GM21528 (cell line): ENCODE measurements at regions not wholly inside any gene's neighbourhood (a gene's known extent, or its start where the extent isn't known, plus 50 kb on each side); places are given as distances from the start of the nearest gene placed in this dataset.
"Not testable (repeated sequence)": the region's sequence is repeated elsewhere in the genome, so short reads cannot be mapped to it uniquely, and the experiment has no call there.

Source experiments
- ATAC-seq: cut with Tn5 transposase; IDR thresholded peaks from one replicate; pipeline ENCODE4 v1.9.1; 2021; ENCODE audit warnings: mild to moderate bottlenecking, moderate library complexity; ENCODE audit not compliant: unreplicated experiment, low FRiP score

DNA sequence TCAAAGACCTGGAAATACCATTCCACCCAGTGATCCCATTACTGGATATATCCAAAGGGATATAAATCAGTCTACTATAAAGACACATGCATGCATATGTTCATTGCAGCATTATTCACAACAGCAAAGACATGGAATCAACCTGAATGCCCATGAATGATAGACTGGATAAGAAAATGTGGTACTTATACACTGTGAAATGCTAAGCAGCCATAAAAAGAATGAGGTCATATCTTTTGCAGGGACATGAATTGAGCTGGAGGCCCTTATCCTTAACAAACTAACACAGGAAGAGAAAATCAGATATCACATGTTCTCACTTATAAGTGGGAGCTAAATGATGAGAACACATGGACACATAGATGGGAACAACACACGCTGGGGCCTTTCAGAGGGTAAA, 174.0 kb upstream of the GIMD1 start:
- ATAC-seq: not testable (repeated sequence)

DNA sequence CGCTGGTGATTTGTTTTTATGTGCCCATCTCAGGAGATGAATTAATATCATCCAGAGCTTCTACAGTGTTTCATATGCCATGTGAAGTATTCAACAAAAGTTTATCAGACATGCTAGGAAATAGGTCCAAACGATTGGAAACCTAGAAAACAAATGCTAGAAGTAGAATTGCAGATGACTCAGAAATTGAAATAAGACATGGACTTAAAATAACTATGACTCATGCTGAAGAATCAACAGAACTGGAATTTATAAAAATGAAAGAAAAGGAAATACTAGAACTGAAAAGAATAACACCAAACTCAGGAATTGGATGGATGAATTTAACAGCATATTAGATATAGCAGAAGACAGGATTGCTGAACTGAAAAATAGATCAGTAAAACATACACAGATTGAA, 172.7 kb upstream of the GIMD1 start:
- no peak for ATAC-seq

DNA sequence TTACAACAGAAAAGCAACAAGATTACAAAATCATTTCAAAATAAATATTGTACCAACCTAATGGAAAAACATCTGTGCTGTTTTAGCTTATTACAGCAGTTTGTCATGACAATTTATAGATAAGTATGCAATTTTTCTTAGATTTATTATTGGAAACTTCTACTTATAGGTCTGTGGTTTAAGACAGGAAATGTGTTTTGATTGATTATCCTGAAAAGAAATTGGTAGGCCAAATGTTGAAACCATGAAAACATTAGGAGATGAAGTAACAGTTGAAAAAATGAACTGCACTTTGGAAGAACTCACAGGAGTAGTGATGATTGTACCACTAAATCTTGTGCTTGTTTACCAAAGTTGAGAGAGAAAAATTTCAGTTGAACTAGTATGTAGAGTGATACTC, 162.2 kb upstream of the GIMD1 start:
- no peak for ATAC-seq

DNA sequence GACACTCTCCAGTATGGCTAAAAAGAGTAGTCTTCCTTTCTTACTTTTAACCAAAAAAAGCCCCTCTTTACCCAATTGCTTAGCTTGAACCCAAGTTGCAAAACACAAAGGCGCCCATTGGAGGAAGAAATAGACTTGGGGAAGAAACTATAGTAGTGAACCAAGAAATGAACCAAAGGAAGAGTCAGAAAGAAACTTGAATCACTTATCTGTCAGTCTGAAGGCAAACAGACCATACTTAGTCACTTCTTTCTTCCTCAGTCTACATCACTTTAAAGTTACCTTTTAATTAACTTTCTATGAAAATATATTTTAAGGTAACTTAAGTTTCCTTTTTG, 161.4 kb upstream of the GIMD1 start:
- ATAC-seq: no peak

DNA sequence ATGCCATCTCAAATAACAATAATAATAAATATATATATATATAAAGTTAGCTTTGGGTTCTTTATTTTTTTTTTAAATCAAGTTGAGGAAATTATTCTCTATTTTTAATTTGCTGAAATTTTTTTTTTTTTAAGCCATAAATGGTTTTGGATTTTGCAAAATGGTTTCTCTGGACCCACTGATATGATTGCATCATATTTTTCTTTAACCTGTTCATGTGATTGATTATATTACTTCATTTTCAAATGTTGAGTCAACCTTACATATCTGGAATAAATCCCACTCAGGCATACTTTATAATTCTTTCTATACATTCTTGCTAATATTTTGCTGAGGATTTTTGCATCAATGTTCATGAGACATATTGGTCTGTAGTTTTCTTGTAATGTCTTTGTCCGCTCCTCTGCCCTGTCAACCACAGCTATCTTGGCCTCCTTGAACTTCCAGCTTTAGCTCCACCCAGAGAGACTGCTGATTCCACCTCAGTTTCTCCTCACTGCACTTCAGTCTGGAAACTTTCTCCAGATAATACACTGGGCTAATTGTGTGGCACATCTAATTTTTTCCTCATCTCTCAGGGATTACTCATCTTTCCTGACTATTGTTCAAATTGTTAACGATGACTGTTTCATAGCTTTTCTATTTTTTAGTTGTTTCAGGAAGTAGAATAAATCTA, 160.9 kb upstream of the GIMD1 start:
- ATAC-seq: no peak

DNA sequence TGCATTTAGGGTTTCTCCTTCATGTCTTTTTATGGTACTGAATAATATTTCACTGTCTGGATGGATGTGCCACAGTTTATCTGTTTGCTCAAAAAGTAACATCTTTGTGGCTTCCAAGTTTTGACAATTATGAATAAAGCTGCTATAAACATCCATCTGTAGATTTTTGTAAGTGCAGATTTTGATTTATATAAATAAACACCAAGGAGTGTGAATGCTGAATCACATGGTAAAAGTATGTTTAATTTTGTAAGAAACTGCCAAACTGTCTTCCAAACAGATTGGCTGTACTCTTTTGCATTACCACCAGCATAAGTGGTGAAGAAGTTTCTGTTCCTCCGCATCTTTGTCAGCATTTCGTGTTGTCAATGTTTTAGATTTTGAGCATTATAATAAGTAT, 158.7 kb upstream of the GIMD1 start:
- no peak for ATAC-seq

DNA sequence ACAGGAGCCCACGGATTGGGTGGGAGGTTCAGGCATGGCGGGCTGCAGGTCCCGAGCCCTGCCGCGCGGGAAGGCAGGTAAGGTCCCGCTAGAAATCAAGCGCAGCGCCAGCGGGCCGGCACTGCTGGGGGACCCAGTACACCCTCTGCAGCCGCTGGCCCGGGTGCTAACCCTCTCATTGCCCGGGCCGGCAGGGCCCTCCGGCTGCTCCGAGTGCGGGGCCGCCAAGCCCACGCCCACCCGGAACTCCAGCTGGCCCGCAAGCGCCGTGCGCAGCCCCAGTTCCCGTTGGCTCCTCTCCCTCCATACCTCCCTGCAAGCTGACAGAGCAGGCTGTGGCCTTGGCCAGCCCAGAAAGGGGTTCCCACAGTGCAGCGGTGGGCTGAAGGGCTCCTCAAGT, 156.8 kb upstream of the GIMD1 start:
- ATAC-seq: not testable (repeated sequence)

DNA sequence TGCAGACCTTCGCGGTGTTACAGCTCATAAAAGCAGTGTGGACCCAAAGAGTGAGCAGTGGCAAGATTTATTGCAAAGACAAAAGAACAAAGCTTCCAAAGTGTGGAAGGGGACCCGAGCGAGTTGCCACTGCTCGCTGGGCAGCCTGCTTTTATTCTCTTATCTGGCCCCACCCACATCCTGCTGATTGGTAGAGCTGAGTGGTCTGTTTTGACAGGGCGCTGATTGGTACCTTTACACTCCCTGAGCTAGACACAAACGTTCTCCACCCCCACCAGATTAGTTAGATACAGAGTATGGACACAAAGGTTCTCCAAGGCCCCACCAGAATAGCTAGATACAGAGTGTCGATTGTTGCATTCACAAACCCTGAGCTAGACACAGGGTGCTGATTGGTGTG, 156.2 kb upstream of the GIMD1 start:
- not testable (repeated sequence) for ATAC-seq

DNA sequence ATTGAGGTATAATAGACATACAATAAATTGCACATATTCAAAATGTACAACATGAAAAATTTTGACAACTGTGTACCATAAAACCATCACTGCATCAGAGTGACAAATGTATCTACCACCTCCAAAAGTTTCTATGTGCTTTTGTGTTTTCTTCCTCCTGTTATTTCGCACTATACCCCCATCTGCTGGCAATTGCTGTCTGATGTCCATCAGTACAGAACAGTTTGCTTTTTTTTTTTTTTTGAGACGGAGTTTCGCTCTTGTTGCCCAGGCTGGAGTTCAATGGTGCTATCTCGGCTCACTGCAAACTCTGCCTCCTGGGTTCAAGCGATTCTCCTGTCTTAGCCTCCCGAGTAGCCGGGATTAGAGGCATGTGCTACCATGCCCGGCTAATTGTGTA, 154.3 kb upstream of the GIMD1 start:
- no peak for ATAC-seq

DNA sequence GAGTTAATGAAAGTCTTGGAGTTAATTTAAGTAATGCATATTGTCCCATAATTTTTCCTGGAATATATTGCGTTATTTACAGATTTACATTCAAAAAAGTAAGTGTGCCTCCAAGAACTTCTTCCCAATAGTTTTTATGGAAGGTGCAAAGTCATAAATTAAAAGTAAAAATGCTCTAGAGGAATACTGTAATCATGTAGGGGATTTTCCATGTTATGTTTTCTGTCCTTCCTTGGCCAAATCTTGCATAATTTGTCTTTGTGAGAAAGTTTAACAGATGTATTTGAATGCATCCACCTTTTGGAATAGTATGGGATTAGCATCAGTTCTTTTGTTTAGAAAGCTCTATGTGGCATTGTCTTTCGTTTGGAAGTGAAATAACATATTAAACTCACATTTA, 144.1 kb upstream of the GIMD1 start:
- no peak for ATAC-seq

DNA sequence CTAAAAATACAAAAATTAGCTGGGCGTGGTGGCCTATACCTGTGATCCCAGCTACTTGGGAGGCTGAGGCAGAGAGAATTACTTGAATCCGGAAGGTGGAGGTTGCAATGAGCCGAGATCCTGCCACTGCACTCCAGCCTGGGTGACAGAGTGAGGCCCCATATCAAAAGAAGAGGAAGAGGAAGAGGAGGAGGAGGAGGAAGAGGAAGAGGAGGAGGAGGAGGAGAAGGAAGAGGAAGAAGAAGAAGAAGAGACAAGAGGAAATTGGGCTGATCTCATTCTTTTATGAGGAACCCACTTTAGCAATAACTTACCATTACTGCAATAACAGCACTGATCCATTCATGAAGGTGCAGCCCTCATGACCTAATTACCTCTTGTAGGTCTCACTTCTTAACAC, 138.9 kb upstream of the GIMD1 start:
- ATAC-seq: no peak

DNA sequence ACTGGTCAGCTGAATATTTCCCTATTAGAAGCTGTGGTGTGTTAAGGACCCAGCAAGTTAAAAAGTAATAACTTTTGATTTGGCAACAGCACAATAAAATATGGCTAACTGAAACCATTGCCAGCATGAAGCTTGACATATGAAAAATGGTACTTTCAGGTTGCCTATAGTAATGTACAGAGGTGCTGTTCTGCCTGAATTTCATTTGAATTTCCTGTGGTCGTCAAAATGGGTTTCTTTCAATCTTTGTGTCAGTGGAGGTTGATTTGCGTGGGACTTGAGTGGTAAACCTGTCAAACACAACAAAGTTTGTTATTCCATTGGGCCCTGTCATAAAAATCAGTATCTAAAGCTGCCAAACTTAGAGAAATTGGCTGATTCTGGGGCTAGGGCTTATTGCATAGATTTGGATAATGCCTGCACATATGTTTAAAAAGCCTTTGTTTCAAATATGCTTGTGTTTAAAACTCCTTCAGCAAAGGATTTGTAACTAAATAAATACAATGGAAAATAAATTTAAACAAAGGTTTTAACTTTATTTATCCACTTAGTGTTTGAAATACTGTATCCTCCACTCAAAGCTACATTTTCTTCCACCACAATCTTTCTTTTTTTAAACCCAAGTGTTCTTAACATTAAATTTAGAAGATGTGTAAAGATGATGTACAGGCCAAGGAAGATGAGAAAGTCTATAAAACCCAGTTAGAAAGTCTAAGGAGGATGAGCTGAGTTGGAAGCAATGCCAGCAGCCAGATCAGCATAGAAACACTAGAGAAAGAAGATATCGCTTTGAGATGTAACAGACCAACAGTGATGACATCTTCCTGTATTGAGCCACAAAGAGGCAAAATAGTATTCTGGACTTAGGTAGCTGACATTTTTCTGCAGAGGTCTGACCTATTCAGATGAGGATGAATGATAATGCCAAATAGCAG, 134.8 kb upstream of the GIMD1 start:
- ATAC-seq: no peak

DNA sequence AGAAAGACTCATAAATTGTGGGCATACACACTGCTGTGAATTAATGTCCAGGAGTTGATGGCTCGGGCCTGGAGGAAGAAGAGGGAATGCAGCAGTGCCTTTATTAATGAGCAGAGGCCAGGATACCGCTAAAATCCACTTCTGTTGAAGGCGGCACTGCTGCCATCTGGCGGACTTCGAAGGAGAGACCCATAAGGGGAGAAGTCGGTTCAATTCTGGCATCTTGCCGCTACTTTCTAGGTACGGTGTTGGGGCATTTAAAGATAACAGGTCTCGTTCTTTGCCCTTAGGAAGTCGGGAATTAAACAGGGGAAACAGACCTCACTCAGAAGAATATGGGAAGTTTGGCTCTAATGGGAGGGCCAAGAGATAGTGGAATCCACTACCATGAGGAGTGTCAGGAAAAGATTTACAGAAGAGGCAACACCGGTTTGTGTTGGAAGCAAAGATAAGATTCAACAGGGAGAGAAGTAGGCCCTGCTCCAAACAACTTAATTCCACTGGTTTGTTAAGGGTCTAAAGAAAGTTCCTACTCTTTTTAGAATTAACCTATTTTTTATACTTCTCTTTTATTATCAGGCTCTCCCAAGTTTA, 133.6 kb upstream of the GIMD1 start:
- peak; percentile 86 for ATAC-seq

DNA sequence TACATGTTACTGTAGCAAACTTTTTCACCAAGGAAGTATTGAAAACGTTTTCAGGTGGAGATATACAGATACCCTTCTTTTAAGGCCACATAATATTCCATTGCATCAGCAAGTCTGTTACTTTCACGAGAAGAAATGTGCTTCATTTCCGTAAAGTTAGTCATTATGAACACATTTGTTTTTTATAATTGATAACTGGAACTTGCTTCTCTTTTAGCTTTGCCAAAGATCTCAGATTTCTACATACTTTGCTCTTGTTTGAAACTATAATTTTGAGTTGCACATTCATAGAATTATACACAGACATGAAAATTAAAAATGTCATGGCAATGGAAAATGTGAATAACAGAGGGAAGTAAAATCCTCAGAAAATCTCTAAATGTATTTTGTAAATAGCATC, 128.7 kb upstream of the GIMD1 start:
- ATAC-seq: no peak

DNA sequence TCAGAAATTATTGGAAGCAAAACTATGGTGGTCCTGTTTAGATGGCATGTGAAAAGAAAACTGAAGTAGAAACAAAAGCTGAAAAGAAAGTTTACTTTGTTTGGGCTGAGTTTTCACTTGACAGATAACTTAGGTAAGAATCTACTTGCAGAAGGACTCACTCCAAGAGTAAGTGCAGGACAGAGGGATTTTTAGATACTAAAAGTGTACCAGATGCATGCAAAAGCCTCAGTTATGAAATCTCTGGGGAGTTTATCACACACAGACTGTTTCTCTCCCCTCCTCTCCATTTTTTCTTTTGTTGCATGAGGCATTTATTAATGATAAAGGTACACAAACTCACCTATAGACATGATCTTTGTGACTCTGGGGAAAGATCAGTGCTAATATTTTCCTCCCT, 127.5 kb upstream of the GIMD1 start:
- no peak for ATAC-seq

DNA sequence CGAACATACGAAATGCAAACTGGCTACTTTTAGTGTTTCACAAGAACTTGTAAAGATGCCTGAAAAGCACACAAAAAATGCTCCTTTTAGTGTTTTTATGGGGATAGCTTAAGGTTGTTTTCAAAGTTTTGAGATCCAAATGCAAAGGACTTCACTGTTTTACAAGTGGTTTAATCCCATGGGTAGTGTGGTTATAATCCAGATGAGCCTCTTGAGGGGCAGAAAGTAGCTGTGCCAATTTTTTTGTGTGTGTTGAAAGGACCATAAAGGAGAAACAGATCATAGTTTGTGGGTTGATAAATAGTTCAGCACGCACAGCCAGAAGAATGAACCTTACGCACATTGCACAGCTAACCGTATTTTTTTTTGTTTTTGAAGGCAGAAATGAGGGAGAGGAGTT, 126.9 kb upstream of the GIMD1 start:
- no peak for ATAC-seq

DNA sequence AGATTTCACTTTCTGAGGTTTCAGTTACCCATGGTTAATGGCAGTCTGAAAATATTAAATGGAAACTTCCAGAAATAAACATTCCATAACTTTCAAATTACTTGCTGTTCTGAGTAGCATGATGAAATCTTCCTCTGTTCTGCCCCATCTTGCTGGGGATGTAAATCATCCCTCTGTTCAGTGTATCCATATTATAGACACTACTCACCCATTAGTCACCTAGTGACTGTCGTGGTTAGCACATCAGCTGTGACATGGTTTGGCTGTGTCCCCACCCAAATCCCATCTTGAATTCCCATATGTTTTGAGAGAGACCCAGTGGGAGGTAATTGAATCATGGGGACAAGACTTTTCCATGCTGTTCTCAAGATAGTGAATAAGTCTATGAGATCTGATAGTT, 125.5 kb upstream of the GIMD1 start:
- ATAC-seq: no peak

DNA sequence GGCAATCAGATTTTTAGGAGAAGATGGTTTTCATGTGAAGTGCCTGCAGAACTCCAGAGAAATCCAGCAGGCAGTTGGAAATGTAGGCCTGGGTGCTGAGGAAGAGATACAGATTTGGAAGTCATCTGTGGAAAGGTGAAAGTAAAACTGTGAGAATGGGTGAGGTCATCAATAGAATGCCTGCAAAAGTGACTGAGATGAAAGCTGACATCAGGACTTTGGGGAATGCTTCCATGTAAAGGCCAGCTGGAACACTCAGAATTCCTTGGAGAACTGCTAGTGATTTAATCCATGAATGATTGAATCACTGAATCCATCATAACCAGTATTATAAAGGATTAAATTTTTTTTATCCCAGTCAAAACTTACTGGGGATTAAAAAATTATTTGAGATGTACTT, 124.5 kb upstream of the GIMD1 start:
- ATAC-seq: no peak

DNA sequence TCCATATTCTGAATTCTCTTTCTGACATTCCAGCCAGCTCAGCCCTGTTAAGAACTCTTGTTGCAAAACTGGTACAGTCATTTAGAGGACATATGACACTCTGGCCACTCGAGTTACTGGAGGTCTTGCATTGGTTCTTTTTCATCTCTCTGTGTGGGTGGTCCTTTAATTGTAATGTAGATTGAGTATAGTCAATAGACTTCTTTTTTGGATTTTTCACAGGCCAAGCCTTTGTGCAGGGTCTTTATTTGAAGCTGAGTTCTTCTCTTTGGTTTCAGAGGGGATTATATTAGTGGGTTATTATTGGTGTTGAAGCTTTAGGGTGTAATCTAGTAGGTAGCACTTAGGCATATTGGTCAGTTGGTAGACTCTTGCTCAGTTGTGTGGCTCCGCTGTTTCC, 118.0 kb upstream of the GIMD1 start:
- no peak for ATAC-seq

DNA sequence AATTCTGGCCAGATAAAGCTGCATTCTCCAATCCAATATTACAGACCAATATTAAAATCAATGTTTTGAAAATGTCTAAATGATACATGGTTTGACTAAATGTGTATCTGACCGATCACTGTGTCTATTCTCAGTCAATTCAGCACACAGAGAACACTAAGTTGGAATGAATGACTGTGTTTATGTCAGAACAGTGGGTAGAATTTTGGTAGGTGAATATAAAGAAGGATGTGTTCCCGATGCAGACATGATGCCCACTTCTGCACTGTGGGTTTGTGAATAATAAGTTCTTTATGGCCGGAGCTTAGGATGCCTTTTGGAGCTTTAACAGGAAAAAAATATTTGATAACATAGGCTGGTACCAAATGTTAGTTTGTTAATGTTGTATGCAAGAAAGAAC, 113.2 kb upstream of the GIMD1 start:
- no peak for ATAC-seq

DNA sequence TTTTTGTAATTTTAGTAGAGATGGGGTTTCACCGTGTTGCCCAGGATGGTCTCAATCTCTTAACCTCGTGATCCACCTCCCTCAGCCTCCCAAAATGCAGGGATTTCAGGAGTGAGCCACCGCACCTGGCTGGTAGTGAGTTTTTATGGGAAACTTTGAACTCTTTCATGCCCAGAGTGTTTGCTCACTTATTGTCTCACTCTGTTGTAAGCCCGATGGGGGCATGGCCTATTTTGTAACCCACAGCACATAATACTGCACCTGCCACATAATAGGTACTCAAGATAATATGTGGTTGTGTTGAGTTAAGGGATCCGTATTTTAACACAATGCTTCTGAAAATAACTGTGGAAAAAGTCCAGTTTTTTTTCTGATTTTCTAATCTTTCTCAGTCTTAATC, 109.6 kb upstream of the GIMD1 start:
- ATAC-seq: no peak

DNA sequence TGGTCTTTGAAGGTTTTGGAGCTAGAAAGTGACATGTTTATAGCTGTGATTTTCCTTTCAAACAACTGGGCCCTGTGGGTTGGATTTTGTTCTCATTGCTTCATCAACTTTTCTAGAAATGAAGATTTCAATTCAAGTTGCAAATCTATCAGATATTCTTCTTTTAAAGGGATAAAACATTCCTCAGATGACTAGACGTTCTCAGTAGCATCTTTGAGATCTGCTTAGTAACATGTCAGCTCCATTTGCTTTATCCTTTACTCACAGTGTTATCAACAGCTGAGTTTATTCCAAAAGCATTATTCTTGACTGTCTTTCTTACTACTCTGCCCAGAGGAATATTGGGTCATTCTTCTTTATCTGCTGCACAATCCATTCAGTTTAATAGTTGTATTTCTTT, 108.2 kb upstream of the GIMD1 start:
- no peak for ATAC-seq
